Ovary (tissue), 7 donors: ENCODE measurements at regions not wholly inside any gene's neighbourhood (a gene's known extent, or its start where the extent isn't known, plus 50 kb on each side); places are given as distances from the start of the nearest gene placed in this dataset.

Experiments
- DNase-seq, 5 donors: peaks; one replicate each; pipeline ENCODE4 v3.0.0-alpha.2; 2019 to 2020
- H3K27ac ChIP-seq, 2 donors: fragments of 200-600 bp; one replicate each; pipeline versions ENCODE4 v1.5.1 to v1.8.0; 2019 to 2022
- H3K27me3 ChIP-seq: fragments of 200-600 bp; one replicate; pipeline ENCODE4 v1.8.0; 2022
- H3K36me3 ChIP-seq: fragments of 200-600 bp; sonication (generic); one replicate; pipeline ENCODE4 v1.5.1; 2019
- H3K4me1 ChIP-seq: one replicate; pipeline ENCODE4 v1.8.1; 2013; ENCODE audit warnings: mild to moderate bottlenecking, moderate library complexity; ENCODE audit not compliant: insufficient read depth
- H3K4me3 ChIP-seq: fragments of 200-600 bp; sonication (generic); one replicate; pipeline ENCODE4 v1.5.1; 2017
- H3K9me3 ChIP-seq, 2 donors: fragments of 200-600 bp in 1 of 2; sonication (generic) in 1 of 2; one replicate each; pipeline versions ENCODE4 v1.5.1 to v1.8.1; 2013 to 2019; ENCODE audit warnings: mild to moderate bottlenecking in 1 of 2, moderate library complexity in 1 of 2
- CTCF ChIP-seq, 3 donors: fragments of 450-650 bp in 2 of 3; fragments of 200-600 bp in 1 of 3; IDR thresholded peaks; one replicate each; pipeline versions ENCODE4 v1.5.1 to v1.8.0; 2016 to 2022; ENCODE audit warnings: antibody characterized with exemption in 3 of 3, mild to moderate bottlenecking in 1 of 3
- EP300 ChIP-seq: sonication (generic); formaldehyde crosslinking; IDR thresholded peaks from one replicate; pipeline ENCODE4 v1.6.1; 2017; ENCODE audit warnings: antibody characterized with exemption
- POLR2A ChIP-seq: fragments of 450-650 bp; IDR thresholded peaks from one replicate; pipeline ENCODE4 v1.6.1; 2017; ENCODE audit warnings: antibody characterized with exemption, mild to moderate bottlenecking, moderate library complexity
- WGBS, 3 donors: extraction: QIAGEN DNeasy Blood & Tissue Kit in 1 of 3; methylation state at CpG; one replicate each; pipeline versions ENCODE4 v1.1.5 to v1.1.7; 2013 to 2017; 5-methylcytosine and 5-hydroxymethylcytosine counted together
- intact Hi-C, 4 donors: fragments of 100-400 bp; cut with DNase I; formaldehyde crosslinking; loops; one replicate each; pipeline versions ENCODE4 v1.11.0 to v1.15.1; 2022 to 2023
- donor health status: DM: no; HTN: no; CAD: no; lungs with moderate emphysema.
- donor health status: DM: no; HTN: no; CAD: no.
- donor health status: Bipolar disorder and iron deficiency.
- donor health status: DM: no; HTN: no; CAD: no.
- donor health status: DM: yes; HTN: yes; CAD: no.

GRCh38 chr11:39786281-39786680, 1673.2 kb downstream of the LRRC4C start:
- Histone ChIP-seq H3K36me3 (no peaks in the 10 kb centered on the region), H3K27ac (no peak overlapping the region), H3K4me3 (no peak overlapping the region), H3K9me3 (no peaks in the 10 kb centered on the region), H3K27me3 (no peaks in the 10 kb centered on the region), H3K4me1 (no peaks in the 10 kb centered on the region)
- WGBS, 3 donors, result 84 to 93% (median 88%) methylated on average over 8 to 9 of the region's 9 CpGs
- intact Hi-C loops, result no loop called here
- TF ChIP-seq CTCF (IDR thresholded peaks at IDR 0.05) (no peak), POLR2A (no peak), EP300 (no peak)
- no peak for DNase-seq

- intact Hi-C loops, result no loop called here
Measured at GRCh38 chr11:39784873-39785272, 1674.6 kb downstream of the LRRC4C start.

GRCh38 chr11:39780131-39780530, 1679.3 kb downstream of the LRRC4C start:
- no peak for DNase-seq
- Histone ChIP-seq H3K27me3 (no peaks in the 10 kb centered on the region), H3K9me3 (no peaks in the 10 kb centered on the region), H3K4me3 (no peak overlapping the region), H3K4me1 (no peaks in the 10 kb centered on the region), H3K36me3 (no peaks in the 10 kb centered on the region), H3K27ac (no peak overlapping the region)
- intact Hi-C loops, result no loop called here
- TF ChIP-seq EP300 (no peak), CTCF (IDR thresholded peaks at IDR 0.05) (no peak), POLR2A (no peak)
- 78 to 82% (median 78%) methylated on average over 3 of the region's 3 CpGs for WGBS, 3 donors

More at GRCh38 chr11:39784873-39785272, 1674.6 kb downstream of the LRRC4C start:
- Histone ChIP-seq H3K4me1 (no peaks in the 10 kb centered on the region), H3K4me3 (no peak overlapping the region), H3K27ac (no peak overlapping the region), H3K9me3 (no peaks in the 10 kb centered on the region), H3K36me3 (no peaks in the 10 kb centered on the region), H3K27me3 (no peaks in the 10 kb centered on the region)
- WGBS, 3 donors, result 87 to 90% (median 90%) methylated on average over 5 of the region's 5 CpGs
- no peak for TF ChIP-seq CTCF (IDR thresholded peaks at IDR 0.05)
- no peak for DNase-seq

GRCh38 chr11:39777035-39777434, 1682.4 kb downstream of the LRRC4C start:
- WGBS, 3 donors, result 12 to 36% (median 15%) methylated on average over 3 of the region's 3 CpGs

More at GRCh38 chr11:39777035-39777434, 1682.4 kb downstream of the LRRC4C start:
- Histone ChIP-seq H3K9me3 (no peaks in the 10 kb centered on the region), H3K27me3 (no peaks in the 10 kb centered on the region), H3K4me3 (no peak overlapping the region), H3K27ac (no peak overlapping the region), H3K36me3 (no peaks in the 10 kb centered on the region), H3K4me1 (no peaks in the 10 kb centered on the region)
- intact Hi-C loops, result no loop called here
- TF ChIP-seq EP300, result no peak
- no peak for TF ChIP-seq POLR2A
- no peak for TF ChIP-seq CTCF (IDR thresholded peaks at IDR 0.05)
- DNase-seq, result no peak
